CD4-positive, alpha-beta T cell treated with Interleukin-17A for 4 hours (primary cell): ENCODE measurements at regions not wholly inside any gene's neighbourhood (a gene's known extent, or its start where the extent isn't known, plus 50 kb on each side); places are given as distances from the start of the nearest gene placed in this dataset.
"Not testable (repeated sequence)": the region's sequence is repeated elsewhere in the genome, so short reads cannot be mapped to it uniquely, and the experiment has no call there.

Experiments
- DNase-seq: peaks from one replicate; pipeline ENCODE4 v3.0.0-alpha.2; 2020; ENCODE audit warnings: mixed read lengths

DNA sequence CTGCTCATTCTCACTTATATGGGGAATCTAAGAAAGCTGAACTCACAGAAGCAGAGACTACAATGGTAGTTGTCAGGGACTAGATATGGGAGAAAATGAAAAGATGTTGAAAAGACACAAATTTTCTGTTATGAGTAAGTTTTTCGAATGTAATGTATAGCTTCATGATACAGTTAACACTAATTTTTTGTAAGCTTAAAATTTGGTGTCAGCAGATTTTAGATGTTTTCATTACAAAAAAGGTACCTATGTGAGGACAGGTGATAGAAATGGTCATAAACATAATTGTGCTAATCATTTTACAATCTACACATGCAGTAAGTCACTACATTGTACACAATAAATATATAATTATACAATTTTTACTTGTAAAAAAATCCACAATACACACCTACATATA, 286.6 kb downstream of the ZNF33B start:
- DNase-seq: no peak

DNA sequence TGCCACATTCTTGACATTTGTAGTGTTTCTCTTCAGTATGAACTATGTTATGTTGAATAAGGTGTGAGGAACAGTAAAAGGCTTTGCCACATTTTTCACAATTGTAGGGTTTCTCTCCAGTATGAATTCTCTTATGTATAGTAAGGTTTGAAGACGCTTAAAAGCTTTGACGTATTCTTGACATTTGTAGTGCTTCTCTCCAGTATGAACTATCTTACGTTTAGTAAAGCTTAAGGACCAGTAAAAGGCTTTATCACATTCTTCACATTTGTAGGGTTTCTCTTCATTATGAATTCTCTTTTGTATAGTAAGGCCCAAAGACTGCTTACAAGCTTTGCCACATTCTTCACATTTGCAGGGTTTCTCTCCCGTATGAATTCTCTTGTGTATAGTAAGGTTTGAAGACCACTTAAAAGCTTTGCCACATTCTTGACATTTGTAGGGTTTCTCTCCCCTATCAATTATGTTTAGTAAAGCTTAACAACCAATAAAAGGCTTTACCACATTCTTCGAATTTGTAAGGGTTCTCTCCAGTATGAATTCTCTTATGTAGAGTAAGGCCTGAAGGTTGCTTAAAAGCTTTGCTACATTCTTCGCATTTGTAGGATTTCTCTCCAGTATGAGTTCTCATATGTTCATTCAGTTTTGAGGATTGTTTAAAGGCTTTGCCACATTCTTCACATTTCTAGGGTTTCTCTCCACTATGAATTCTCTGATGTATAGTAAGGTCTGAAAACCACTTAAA, 301.6 kb downstream of the ZNF33B start:
- not testable (repeated sequence) for DNase-seq

DNA sequence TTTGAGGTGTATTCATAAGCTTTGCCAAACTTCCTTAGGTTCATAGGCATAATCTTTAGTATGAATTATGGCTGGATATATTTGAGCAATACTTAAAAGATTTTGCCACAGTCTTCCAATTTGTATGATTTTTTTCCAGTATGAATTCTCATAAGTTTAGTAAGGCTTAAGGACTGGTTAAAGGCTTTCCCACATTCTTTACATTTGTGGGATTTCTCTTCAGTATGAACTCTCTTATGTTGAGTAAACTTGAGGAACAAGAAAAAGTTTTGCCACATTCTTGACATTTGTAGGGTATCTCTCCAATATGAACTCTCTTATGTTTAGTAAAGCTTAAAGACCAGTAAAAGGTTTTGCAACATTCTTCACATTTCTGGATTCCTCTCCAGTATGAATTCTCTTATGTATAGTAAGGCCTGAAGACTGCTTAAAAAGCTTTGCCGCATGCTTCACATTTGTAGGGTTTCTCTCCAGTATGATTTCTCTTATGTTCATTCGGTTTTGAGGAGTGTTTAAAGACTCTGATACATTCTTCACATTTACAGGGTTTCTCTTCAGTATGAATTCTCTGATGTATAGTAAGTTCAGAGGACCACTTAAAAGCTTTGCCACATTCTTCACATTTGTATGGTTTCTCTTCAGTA, 302.6 kb downstream of the ZNF33B start:
- DNase-seq: not testable (repeated sequence)

DNA sequence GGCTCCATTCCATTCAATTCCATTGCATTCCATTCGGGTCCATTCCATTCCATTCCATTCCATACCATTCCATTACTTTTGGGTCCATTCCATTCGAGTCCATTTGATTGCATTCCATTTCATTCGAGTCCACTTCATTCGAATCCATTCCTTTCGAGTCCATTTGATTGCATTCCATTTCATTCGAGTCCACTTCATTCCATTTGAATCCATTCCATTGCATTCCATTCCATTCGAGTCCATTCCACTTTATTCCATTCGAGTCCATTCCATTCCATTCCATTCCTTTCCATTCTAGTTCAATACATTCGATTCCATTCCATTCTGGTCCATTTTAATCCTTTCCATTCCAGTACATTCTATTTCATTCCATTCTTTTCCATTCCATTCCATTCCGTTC, 334.0 kb downstream of the ZNF33B start:
- DNase-seq: no peak

DNA sequence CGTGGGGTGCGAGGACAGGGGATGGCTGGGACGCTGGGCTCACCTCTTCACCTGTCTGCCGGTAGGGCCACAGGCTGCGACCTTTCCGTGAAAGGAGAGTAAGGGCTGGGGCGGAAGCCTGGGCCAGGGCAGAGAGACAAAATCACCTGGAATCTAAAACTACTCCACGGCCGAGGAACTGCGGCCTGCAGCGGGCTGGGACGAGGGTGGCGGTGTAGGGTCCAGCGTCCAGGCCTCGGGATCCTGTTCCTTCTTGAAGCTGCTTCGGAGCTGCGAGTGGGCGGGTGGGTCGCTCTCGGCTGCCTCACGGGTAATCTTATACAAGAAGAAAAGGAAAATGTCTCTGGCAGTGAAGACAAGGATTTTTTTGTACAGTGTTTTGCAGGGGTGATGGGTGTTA, 356.5 kb downstream of the ZNF33B start:
- not testable (repeated sequence) for DNase-seq

DNA sequence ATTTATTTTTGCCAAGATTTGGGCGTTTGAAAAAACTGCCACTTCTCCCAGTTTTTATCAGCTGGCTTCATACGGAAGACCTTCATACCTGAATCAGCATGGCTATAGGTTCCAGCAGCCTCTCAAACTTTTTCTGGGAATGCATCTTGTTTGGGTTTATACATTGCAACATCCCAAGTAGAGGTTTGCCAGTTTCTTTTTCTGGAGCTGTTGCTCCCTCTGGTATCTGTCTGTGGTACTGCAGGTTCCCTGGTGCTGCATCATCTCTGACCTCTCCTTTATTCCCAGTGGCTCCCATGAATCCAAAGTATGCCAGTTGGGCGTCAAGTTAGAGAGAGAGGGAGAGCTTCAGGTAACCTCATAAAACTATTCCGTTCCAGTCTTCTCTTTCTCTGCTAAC, 368.6 kb downstream of the ZNF33B start:
- not testable (repeated sequence) for DNase-seq

DNA sequence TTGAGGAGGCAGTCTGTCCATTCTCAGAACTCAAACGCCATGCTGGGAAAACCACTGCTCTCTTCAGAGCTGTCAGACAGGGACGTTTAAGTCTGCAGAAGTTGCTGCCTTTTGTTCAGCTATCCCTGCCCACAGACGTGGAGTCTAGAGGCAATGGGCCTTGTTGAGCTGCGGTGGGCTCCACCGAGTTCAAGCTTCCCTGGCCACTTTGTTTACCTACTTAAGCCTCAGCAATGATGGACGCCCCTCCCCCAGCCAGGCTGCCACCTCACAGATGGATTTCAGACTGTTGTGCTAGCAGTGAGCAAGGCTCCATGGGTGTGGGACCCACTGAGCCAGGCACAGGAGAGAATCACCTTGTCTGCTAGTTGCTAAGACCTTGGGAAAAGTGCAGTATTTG, 375.1 kb downstream of the ZNF33B start:
- not testable (repeated sequence) for DNase-seq

DNA sequence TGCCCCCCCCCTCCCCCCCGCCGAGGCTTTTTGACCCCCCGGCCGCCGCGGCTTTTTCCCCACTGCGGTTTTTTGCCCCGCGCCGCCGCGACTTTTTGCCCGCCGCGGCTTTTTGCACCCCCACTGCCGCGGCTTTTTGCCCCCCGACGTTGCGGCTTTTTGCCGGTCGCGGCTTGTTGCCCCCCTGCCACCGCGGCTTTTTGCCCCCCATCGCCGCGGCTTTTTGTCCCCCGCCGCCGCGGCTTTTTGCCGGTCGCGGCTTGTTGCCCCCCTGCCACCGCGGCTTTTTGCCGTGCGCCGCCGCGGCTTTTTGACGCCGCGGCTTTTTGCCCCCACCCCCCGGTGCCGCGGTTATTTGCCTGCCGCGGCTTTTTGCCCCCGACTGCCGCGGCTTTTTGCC, 395.4 kb downstream of the ZNF33B start:
- DNase-seq: not testable (repeated sequence)

DNA sequence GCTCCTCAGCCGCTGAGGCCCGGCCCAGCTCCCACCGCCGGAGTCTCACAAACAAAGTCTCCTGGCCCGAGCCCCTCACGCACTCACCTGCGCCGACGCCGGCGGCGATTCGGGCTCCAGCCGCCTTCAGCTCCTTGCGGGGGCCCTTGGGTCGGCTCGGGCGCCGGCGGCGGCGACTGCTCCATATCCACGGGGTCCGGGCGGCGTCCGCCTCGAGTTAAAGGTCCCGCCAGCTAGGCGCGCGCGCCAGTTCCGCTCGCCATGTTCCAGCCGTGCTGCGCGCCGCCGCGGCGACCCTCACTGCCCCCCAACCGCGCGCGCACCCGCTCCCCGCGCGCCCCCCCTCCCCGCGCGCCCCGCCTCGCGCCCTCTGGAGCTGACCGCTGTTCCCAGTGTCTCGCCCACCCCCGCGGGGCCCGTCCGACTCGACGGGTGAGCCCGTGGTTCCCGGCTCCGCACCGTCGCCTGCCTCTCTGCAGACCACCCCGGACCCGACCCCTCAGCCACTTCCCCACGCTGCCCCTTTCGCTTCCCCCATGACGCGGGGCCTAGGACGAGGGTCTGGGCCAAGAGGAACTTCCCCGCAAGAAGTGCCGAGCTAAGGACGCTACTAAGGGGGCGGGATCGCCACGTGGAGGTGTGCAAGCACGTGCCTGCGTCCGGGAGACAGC, 396.1 kb downstream of the ZNF33B start:
- DNase-seq: no peak

DNA sequence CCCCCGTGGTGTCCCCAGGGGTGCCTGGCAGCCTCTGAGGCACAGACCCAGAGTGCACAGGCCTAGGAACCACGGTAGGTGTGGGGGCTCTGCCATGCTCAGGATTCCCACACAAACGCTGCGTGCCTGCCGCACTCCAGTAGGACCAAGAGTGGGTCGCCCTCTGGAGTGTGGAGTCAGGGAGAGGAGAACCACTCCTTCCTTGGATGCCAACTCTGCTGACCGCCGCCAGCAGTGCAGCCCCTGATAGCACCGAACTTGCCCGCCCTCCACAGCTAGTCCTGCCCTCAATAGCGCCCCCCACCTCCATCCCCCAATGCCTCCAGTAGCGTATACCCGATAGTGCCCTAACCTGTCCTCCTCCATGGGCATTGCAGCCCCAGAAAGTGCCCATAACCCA, 402.0 kb downstream of the ZNF33B start:
- not testable (repeated sequence) for DNase-seq

DNA sequence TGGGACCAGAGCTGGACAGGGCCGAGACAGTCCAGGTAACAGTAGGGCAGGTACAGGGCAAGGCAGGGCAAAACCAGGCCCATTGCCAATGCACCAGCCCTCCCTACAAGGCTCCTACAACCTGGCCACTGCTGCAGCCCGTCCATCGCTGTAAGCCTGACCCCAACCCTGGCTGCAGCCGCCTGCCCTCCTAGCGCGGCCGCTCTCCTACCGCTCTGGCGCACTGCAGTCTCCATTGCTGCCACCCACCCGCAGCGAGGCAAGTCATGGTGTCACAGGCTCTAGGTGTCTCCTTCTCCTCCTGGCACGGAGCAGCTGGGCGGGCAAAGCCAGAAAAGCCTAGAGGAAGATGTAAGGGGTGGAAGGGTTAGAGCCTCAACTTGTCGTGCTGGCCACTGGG, 402.6 kb downstream of the ZNF33B start:
- DNase-seq: not testable (repeated sequence)

DNA sequence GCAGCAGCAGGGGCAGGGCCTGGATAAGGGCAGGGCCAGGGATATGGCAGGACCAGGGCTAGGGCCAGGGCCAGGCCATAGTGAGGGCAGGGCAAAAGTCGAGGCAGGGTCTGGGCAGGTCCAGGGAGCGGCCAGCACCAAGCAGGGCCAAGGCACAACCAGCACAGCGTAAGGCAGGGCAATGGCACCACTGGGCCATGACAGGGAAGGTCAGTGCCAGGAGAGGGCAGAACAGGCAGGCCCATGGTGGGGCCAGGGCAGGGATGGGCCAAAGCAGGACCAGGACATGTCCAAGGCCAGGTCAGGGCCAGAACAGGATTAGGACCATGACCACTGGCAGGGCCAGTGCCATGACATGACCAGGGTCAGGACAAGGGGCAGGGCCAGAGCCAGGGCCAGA, 403.1 kb downstream of the ZNF33B start:
- not testable (repeated sequence) for DNase-seq

DNA sequence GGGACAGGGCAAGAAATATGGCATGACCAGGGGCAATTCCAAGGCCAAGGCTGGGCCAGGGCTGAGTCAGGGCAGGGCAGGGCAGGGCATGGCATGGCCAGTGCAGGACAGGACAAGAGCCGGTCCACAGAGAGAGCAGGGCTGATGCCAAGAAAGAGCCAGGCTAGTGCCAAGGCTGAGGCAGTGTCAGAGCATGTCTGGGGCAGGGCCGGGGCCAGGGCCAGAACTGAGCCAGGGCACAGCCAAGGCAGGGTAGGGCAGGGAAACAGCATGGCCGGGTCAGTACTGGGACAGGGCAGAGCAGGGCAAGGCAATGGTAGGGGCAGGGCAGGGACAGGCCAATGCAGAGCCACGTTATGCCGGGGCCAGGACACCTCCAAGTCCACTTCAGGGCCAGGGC, 403.9 kb downstream of the ZNF33B start:
- DNase-seq: not testable (repeated sequence)

DNA sequence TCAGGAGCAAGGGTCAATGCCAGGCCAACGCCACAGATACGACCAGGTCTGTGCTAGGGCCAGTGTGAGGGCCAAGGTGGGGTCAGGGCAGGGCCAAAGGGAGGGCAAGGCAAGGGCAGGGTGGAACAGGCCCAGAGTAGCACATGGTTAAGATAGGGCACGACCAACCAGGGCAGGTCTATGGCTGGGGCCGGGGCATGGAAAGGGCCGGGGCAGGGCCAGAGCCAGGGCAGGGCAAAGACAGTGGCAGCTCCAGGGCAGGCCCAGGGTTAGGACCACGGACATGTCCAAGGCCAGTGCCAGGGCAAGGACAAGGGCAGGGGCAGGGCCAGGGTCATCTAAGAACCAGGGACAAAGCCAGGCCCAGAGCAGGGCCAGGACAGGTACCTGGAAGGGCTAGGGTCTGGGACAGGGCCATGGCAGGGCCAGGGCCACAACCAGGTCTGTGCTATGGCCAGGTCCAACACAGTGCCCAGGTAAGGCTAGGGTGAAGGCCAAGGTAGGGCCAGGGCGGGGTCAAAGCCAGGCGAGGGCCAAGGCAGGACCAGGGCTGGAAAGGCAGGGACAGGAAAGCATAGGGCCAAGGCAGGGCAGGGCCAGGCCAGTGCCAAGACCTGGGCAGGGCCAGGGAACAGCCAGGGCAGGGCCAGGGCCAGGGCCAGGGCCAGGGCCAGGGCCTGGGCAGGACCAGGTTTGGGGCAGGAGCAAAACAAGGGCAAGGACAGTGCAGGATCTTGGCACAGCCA, 404.7 kb downstream of the ZNF33B start:
- DNase-seq: not testable (repeated sequence)

DNA sequence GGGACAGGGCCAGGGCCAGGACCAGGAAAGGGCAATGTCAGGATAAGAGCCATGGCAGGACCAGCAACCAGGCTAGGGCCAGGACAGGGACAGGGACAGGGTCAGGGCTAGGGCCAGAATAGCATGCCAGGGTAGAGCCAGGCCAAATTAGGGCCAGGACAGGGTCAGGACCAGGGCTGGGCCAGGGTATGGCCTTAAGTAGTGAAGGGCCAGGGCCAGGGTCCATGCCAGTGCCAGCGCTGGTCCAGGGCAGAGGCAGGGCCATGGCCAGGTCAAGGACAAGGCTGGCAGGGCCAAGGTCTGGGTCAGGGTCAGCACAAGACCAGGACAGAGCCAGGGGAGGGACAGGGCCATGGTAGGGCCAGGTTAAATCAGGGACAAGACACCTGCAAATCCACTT, 405.4 kb downstream of the ZNF33B start:
- DNase-seq: not testable (repeated sequence)

DNA sequence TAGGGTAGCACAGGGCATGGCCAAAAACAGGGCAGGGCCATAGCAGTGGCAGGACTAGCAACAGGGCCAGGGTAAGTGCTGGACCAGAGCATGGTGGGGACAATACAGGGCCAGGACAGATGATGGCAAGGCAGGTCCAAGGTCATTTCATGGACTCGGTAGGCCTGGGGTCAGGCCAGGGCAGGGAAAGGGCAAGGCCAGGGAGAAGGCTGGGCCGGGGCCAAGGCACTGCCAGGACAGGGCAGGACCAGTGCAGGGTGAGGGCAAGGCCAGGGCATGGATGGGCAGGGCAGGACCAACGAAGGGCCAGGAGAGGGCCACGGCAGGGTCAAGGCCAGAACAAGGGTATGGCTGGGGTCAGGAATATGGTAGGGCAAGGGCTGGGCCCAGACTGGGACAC, 407.6 kb downstream of the ZNF33B start:
- DNase-seq: not testable (repeated sequence)

DNA sequence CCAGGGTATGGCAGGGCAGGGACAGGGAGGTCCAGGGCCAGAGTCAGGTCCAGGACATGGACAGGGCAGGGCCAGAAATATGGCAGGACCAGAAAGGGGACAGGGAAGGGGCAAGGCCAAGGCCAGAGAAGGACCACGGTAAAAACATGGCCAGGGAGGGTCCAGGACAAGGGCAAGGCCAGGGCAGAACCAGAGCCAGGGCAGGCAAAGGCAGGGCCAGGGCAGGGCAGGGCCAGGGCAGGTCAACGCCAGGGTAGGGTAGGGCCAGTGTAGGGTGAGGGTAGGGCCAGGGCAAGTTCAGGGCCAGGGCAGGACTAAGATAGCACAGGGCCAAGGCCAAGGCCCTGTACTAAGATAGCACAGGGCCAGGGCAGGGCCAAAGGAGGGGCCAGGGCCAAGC, 408.3 kb downstream of the ZNF33B start:
- DNase-seq: not testable (repeated sequence)

DNA sequence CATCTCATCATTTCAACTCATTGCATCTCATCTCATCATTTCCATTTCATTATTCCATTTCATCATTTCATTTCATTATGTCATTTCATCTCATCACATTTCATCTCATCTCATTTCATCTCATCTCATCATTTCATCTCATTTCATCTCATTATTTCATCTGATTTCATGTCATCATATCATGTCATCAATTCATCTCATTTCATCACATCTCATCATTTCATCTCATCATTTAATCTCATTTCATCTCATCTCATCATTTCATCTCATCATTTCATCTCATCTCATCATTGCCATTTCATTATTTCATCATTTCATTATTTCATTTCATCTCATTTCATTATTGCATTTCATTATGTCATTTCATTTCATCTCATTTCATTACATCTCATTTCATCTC, 410.5 kb downstream of the ZNF33B start:
- DNase-seq: not testable (repeated sequence)

DNA sequence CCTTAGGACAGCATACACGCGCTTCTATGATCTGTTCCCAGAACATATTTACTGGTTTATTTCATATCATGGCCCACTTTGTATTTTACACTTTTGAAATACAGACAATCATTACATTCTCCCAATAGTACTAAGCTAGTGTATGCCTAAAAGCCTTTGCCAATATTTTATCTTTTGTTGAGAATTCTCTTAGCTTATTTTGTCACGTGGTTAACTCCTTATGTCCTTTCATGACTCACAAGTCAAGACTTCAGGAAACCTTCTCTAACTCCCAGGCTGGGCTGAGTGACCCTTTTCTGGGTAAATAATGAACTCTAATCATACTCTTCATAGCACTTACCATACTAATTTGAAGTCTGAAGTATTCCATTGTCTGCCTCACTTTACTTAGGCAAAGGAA, 444.8 kb downstream of the ZNF33B start:
- DNase-seq: not testable (repeated sequence)

DNA sequence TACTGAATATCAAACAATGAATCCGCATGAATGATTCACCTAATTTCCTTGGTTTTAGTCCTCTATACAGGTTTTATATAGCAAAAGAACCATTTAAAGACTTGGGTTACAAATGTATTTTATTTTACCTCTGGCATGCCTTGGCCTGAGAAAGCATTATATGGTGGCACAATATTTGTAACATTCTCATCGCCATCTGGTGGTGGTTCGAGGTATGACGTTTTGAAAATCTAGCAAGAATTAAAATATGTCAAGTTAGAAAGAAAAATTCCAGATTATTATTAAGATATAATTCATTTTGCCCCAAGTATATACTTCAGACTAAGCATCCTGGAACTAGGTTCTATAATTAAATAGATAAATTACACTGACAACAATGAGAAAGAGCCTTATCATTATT, 445.9 kb downstream of the ZNF33B start:
- DNase-seq: not testable (repeated sequence)

DNA sequence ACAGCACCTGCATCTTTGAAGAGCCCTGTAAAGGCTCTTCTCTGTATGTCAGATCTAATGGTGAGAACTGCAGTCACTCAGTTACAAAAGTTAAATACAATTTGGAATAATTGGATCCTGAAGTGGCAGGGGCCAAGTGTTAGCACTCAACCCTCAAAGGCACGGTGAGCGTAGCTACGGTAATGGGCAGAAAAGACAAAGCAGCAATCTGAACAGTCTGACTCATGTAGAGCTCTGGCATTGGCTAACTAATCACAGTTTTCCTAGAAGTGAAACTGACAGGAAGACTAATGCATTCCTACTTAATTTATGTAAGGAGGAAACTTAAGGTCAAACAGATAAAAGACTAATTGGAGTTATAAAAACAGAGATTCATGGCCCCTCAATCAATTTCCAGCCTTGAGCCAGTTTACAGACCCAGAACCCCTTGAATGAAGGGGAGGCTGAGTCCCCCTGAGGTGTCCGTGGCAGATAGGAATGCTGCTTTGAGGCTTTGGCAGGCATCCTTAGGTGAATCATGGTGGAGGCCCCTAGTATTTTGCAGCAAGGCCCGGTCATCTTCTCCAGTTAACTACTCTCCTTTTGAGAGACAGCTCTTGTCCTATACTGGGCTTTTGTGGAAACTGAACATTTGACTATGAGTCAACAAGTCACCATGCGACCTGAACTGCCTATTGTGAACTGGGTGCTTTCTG, 450.7 kb downstream of the ZNF33B start:
- not testable (repeated sequence) for DNase-seq
